ENCODE measurements at regions not wholly inside any gene's neighbourhood (a gene's known extent, or its start where the extent isn't known, plus 50 kb on each side); places are given as distances from the start of the nearest gene placed in this dataset.
"Not testable (repeated sequence)": the region's sequence is repeated elsewhere in the genome, so short reads cannot be mapped to it uniquely, and the experiment has no call there.

- DNase-seq, result no peak
- Histone ChIP-seq H3K27me3 (ENCODE audit: insufficient read depth, low read depth, severe bottlenecking) (no peaks in the 10 kb centered on the region), H3K27ac (no peak overlapping the region), H3K9me3 (ENCODE audit: severe bottlenecking) (no peaks in the 10 kb centered on the region), H3K4me3 (ENCODE audit: low read depth, low read length) (no peak overlapping the region), H3K36me3 (no peaks in the 10 kb centered on the region)
- TF ChIP-seq, protein P1, sequence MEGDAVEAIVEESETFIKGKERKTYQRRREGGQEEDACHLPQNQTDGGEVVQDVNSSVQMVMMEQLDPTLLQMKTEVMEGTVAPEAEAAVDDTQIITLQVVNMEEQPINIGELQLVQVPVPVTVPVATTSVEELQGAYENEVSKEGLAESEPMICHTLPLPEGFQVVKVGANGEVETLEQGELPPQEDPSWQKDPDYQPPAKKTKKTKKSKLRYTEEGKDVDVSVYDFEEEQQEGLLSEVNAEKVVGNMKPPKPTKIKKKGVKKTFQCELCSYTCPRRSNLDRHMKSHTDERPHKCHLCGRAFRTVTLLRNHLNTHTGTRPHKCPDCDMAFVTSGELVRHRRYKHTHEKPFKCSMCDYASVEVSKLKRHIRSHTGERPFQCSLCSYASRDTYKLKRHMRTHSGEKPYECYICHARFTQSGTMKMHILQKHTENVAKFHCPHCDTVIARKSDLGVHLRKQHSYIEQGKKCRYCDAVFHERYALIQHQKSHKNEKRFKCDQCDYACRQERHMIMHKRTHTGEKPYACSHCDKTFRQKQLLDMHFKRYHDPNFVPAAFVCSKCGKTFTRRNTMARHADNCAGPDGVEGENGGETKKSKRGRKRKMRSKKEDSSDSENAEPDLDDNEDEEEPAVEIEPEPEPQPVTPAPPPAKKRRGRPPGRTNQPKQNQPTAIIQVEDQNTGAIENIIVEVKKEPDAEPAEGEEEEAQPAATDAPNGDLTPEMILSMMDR (IDR thresholded peaks at IDR 0.05; ENCODE audit: low read depth, low read length), result no peak
Measured at GRCh38 chr6:13866301-13866700, 51.9 kb upstream of the MCUR1 start.

GRCh38 chr6:13865141-13865540 is 50.8 kb upstream of the MCUR1 start:
- no peaks in the 10 kb centered on the region for H3K9me3 ChIP-seq (ENCODE audit: severe bottlenecking)
- no peaks in the 10 kb centered on the region for H3K27me3 ChIP-seq (ENCODE audit: insufficient read depth, low read depth, severe bottlenecking)
- DNase-seq, result no peak
- H3K27ac ChIP-seq, result no peak overlapping the region
- TF ChIP-seq, protein P1 (IDR thresholded peaks at IDR 0.05; ENCODE audit: low read depth, low read length), result no peak
- H3K36me3 ChIP-seq, result no peaks in the 10 kb centered on the region
- no peak overlapping the region for H3K4me3 ChIP-seq (ENCODE audit: low read depth, low read length)

GRCh38 chr6:13864669-13865068 is 50.3 kb upstream of the MCUR1 start:
- H3K27ac ChIP-seq; H3K27me3 ChIP-seq (ENCODE audit: insufficient read depth, low read depth, severe bottlenecking); H3K4me3 ChIP-seq (ENCODE audit: low read depth, low read length): not testable (repeated sequence)

More at GRCh38 chr6:13864669-13865068, 50.3 kb upstream of the MCUR1 start:
- DNase-seq; H3K36me3 ChIP-seq; H3K9me3 ChIP-seq (ENCODE audit: severe bottlenecking): not testable (repeated sequence)
